DMS 273 (cell line): ENCODE measurements at regions not wholly inside any gene's neighbourhood (a gene's known extent, or its start where the extent isn't known, plus 50 kb on each side); places are given as distances from the start of the nearest gene placed in this dataset.

Experiments used
- DNase-seq: peaks from one replicate; lab custom pipeline; 2025; ENCODE audit not compliant: unreplicated experiment; lab: John Stamatoyannopoulos, UW

GRCh38 chr20:48102931-48103660, 317.8 kb upstream of the SULF2 start:
- DNase-seq: peak; percentile 94

- DNase-seq: no peak
Measured at GRCh38 chr20:48102076-48102787, 317.0 kb upstream of the SULF2 start.

- DNase-seq: peak; percentile 22
Measured at GRCh38 chr20:48100483-48100882, 315.2 kb upstream of the SULF2 start.

GRCh38 chr20:48098866-48099265, 313.6 kb upstream of the SULF2 start:
- no peak for DNase-seq

- DNase-seq: peak; percentile 50
Measured at GRCh38 chr20:48098099-48098498, 312.8 kb upstream of the SULF2 start.

- no peak for DNase-seq
Measured at GRCh38 chr20:48096957-48097890, 311.9 kb upstream of the SULF2 start.

GRCh38 chr20:48096212-48096875, 311.1 kb upstream of the SULF2 start:
- DNase-seq: no peak

- no peak for DNase-seq
Measured at GRCh38 chr20:48094944-48095343, 309.7 kb upstream of the SULF2 start.

GRCh38 chr20:48094196-48094749, 309.0 kb upstream of the SULF2 start:
- DNase-seq: no peak

GRCh38 chr20:48092596-48093280, 307.5 kb upstream of the SULF2 start:
- DNase-seq: no peak

- DNase-seq: no peak
Measured at GRCh38 chr20:48090784-48091183, 305.5 kb upstream of the SULF2 start.

GRCh38 chr20:48090314-48090713, 305.0 kb upstream of the SULF2 start:
- DNase-seq: no peak

GRCh38 chr20:48080583-48080982, 295.3 kb upstream of the SULF2 start:
- no peak for DNase-seq

- no peak for DNase-seq
Measured at GRCh38 chr20:48079028-48079427, 293.7 kb upstream of the SULF2 start.

GRCh38 chr20:48076747-48077146, 291.5 kb upstream of the SULF2 start:
- DNase-seq: no peak

- DNase-seq: no peak
Measured at GRCh38 chr20:48076247-48076646, 291.0 kb upstream of the SULF2 start.

GRCh38 chr20:48075591-48076174, 290.4 kb upstream of the SULF2 start:
- peak; percentile 23 for DNase-seq

GRCh38 chr20:48070991-48071652, 285.8 kb upstream of the SULF2 start:
- DNase-seq: no peak

- peak; percentile 76 for DNase-seq
Measured at GRCh38 chr20:48069596-48069995, 284.3 kb upstream of the SULF2 start.
